Inflammatory macrophage (primary cell): ENCODE measurements at regions not wholly inside any gene's neighbourhood (a gene's known extent, or its start where the extent isn't known, plus 50 kb on each side); places are given as distances from the start of the nearest gene placed in this dataset.

Experiments
- DNase-seq, 2 donors: peaks; one replicate each; pipeline ENCODE4 v3.0.0-alpha.2; 2020 to 2022

- DNase-seq: no peak
These were observed 66.8 kb upstream of the NEBL start for GRCh38 chr10:20963721-20964595.

- DNase-seq: no peak
These were observed 65.9 kb upstream of the NEBL start for GRCh38 chr10:20963056-20963455.

- no peak for DNase-seq
These were observed 65.1 kb upstream of the NEBL start for GRCh38 chr10:20962165-20962564.

- no peak for DNase-seq
These were observed 62.1 kb upstream of the NEBL start for GRCh38 chr10:20959242-20959641.

- DNase-seq: no peak
These were observed 61.7 kb upstream of the NEBL start for GRCh38 chr10:20958764-20959163.

- no peak for DNase-seq
These were observed 61.1 kb upstream of the NEBL start for GRCh38 chr10:20958225-20958624.

- no peak for DNase-seq
These were observed 60.6 kb upstream of the NEBL start for GRCh38 chr10:20957744-20958143.

- no peak for DNase-seq
These were observed 59.7 kb upstream of the NEBL start for GRCh38 chr10:20956843-20957242.

- DNase-seq: no peak
These were observed 58.3 kb upstream of the NEBL start for GRCh38 chr10:20955355-20955893.

GRCh38 chr10:20954519-20954918 is 57.4 kb upstream of the NEBL start:
- no peak for DNase-seq

- no peak for DNase-seq
These were observed 56.0 kb upstream of the NEBL start for GRCh38 chr10:20953120-20953519.

GRCh38 chr10:20949967-20950366 is 52.9 kb upstream of the NEBL start:
- no peak for DNase-seq

- no peak for DNase-seq
These were observed 51.7 kb upstream of the NEBL start for GRCh38 chr10:20948686-20949327.
